GM18517 (cell line): ENCODE measurements at regions not wholly inside any gene's neighbourhood (a gene's known extent, or its start where the extent isn't known, plus 50 kb on each side); places are given as distances from the start of the nearest gene placed in this dataset.
"Not testable (repeated sequence)": the region's sequence is repeated elsewhere in the genome, so short reads cannot be mapped to it uniquely, and the experiment has no call there.

Experiments used
- ATAC-seq: cut with Tn5 transposase; IDR thresholded peaks from one replicate; pipeline ENCODE4 v1.9.1; 2021; ENCODE audit warnings: mild to moderate bottlenecking, moderate library complexity; ENCODE audit not compliant: unreplicated experiment

DNA sequence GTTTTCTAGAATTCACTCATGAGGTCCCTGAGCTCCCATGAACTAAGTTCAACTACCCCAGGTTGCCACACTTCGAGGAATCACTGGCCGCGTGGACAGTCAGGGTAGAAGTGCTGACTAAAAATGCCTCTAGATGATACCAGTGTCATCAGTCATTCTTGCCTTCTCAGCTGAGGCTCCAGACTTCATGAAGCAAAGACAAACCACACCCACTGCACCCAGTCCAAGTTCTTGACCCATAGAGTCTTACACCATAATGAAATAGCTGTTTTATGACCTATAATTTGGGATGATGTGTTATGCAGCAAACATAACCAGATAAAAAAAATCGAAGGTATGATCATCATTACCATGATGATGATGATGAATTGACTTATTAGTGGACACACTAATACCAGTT is 632.9 kb upstream of the TLE4 start:
- ATAC-seq: no peak

DNA sequence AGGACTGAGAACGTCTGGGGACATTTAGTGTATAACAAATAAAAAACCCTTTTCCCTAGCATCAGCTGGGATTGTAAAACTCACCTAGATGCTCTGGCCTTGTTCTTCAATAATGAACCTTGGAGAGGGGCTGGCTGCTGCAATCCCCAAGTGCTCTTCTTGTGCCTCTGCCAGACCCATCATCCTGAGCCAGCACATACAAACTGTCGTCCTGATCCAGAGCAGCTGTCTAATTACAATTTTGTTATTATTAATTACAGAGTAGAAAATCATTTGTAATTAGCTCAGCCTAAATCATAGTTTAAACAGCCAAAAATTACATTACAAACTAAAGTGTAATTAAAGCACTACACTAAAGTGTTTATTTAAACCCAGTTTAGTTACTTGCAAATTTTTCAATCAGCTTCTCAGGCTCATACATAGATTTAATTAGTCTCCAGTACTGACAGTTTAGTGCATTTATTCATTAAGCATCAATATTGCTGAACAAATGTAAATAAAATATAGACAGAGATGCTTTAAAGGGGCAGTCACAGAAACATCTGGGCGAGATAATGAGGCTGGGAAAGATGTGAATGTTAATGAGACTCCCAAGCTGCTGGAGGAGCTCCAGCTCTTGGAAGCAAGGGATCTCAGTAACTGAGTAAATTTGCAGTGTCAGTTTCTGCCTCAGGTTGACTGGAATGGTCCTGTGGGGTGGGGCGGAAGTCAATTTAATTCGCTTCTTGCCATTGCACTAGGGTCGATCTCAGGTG is 632.3 kb upstream of the TLE4 start:
- ATAC-seq: no peak

- no peak for ATAC-seq
These were observed 631.5 kb upstream of the TLE4 start for GRCh38 chr9:78940121-78940855.

GRCh38 chr9:78954286-78954685 is 617.5 kb upstream of the TLE4 start:
- ATAC-seq: no peak

DNA sequence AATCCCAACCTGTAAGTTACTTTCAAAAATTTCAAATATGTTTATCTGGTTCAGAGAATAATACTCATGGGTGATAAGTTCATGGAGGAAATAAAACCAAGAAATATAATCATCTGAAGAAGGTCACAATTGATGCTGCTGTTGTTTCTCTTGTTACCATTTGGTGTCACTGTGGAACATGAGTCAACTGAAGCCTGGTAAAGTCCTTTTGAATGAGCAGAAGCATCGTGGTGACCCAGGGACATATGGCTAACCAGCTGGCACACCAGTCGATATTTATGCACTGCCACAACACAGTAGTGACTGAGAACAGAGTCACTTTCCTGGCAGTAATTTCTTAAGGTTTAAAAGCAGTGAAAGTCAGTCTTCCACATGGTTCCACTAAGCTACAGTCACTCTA is 612.9 kb upstream of the TLE4 start:
- ATAC-seq: no peak

DNA sequence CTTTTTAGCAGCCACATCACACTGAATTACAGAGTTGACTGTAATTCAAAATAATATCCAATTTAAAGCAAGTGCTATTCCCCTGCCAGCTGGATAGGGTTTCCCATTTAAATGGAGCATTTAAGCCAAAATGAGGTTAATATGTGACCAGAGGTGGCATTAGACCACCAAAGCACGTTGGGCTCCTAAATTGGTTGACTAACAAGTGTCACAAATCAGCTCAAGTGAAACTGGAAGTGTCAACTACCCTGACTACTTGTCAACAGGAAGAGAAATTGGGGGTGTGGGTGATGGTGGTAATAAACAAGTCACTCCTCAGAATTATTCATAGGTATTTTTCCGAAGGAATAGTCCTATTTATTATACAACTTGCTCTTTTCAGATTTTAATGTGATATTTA is 609.6 kb upstream of the TLE4 start:
- ATAC-seq: no peak

DNA sequence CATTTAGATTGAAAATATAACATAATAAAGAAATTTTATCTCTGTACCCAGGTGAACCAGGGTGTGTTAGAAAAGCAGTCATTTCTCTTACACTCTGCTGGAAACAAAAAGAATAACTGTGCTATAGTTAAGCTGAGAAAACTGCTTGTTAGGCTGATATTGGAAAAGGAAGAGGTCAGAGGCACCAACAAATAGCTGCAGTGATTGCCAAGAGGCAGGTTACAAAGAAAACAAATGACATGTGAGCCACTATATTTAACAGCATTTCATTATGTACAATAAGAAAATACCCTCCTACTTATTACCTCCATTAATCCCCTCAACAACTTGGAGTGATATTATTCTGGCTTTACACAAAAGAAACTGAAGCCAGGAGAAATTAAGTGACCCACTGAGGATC is 607.9 kb upstream of the TLE4 start:
- no peak for ATAC-seq

- ATAC-seq: no peak
These were observed 604.1 kb upstream of the TLE4 start for GRCh38 chr9:78967596-78968217.

DNA sequence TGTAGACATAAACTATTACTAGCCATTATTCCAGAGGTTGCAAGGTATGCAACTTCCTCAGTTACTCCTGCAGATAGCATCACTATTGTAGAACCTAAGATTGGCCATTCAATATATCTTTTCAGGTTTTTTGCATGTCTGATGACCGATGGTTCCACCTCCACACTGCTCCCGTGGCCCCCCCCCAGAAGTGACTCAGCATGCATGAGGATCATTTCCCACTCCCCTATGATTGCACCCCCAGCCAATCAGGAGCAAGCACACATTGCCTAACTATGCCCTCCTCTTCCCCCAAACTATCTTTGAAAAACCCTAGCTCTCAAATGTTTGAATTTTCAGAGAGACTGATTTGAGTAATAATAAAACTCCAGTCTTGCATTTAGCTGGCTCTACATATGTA is 601.4 kb upstream of the TLE4 start:
- no peak for ATAC-seq

DNA sequence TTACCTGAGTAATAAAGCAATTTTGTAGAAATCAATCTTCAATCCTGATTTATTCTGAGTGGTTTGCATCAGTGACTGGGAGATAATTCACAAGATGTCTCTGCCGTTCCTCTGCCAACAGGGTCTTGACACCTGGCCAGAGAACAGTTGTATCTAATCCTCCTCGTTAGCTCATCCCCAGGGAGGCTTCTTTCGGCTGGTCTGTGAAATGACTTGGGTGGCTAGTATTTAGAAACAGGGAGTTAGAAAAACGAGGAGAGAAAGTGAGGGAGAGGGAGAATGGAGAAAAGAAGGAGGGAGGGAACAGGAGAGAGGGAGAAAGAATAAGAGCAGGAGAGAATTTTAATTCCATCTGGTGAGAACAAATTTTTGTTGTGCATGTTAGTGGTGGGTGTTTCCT is 600.2 kb upstream of the TLE4 start:
- ATAC-seq: no peak

GRCh38 chr9:78972303-78972999 is 599.3 kb upstream of the TLE4 start:
- no peak for ATAC-seq

DNA sequence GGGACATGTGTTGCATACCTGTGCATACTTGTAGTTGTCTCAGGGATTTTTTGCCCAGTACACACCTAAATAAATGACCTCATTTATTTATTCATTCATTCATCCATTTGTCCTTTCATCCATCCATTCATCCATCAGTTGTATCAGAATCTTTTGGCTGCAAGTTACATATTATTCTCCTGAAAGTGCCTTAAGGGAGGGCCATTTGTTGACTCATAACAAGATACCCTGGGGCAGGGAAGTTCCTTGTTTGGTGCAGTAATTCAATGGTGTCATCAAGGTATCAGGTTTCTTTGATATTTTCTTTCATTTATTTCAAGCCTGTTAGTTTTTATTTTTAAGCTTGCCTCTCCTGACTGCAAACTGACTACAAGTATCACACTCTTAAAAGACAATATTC is 597.9 kb upstream of the TLE4 start:
- ATAC-seq: no peak

DNA sequence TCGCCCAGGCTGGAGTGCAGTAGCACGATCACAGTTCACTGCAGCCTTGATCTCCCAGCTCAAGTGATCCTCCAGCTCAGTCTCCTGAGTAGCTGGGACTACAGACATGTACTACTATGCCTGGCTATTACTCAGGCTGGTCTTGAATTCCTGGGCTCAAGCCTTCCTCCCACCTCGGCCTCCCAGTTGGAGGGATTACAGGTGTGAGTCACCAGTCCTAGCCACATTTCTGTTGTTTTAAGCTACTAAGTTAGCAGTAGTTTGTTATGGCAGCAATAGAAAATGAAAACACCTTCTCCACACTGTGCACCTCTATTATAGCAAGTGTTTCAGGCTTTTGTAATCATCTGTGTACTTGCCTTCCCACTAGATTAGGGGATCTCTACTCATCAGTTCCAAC is 588.9 kb upstream of the TLE4 start:
- ATAC-seq: no peak

- no peak for ATAC-seq
These were observed 586.6 kb upstream of the TLE4 start for GRCh38 chr9:78985084-78985738.

- ATAC-seq: no peak
These were observed 585.3 kb upstream of the TLE4 start for GRCh38 chr9:78986446-78986845.

- no peak for ATAC-seq
These were observed 582.6 kb upstream of the TLE4 start for GRCh38 chr9:78989031-78989658.

GRCh38 chr9:78994471-78994870 is 577.3 kb upstream of the TLE4 start:
- ATAC-seq: no peak

GRCh38 chr9:78994974-78995373 is 576.8 kb upstream of the TLE4 start:
- not testable (repeated sequence) for ATAC-seq

DNA sequence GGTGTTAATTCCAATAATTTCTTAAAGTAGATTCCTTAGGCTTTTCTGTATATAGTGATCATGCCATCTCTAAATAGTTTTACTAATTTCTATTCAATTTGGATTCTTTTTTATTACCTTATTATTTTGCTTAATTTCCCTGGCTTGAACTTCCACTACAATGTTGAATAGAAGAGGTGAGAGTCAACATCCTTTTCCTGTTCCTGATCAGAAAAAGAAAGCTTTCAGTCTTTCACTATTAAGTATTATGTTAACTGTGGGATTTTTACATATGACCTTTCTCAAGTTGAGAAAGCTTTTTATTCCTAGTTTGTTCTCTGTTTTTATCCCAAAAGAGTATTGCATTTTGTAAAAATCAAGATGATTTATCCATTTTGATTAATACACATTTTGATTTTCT is 574.5 kb upstream of the TLE4 start:
- no peak for ATAC-seq

DNA sequence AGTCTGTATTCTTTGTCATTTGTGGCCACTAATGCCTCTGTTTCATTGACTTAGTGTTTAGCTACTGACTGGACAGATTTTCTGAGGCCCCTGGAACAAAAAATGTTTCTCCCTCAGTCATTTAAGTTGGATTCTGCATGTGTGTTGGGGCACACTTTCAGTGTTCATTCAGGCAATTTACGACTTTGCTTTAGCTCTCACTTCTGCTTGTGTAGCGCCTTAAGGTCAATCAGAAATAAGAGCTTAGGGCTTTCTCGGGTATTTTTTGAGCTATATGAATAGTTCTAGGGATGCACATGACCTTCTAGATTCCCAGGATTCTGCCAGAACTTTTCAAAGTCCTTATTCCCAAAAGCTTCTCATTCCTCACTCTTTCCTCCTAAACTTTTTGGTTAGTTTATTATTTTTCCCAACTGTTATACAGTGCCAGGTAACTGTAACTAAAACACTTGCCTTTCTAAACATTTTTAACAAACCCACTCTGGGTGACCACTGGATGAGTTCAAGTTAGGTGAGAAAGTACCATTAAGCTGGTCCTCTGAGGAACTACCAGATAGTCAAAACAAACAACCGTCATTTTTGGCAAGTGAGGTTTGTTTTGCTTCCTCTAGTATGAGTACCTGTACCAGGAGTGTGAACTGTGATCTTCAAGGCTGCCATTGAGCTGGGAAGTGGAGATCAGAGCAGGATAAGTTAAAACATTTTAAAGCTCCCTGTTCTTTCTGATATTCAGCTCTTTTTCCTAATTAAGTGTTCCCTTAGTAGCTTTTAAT is 571.3 kb upstream of the TLE4 start:
- ATAC-seq: no peak
